Gastrocnemius medialis (tissue), 4 donors: ENCODE measurements at regions not wholly inside any gene's neighbourhood (a gene's known extent, or its start where the extent isn't known, plus 50 kb on each side); places are given as distances from the start of the nearest gene placed in this dataset.

Experiments used
- POLR2A ChIP-seq, 2 donors: fragments of 450-650 bp; IDR thresholded peaks; one replicate each; pipeline ENCODE4 v1.6.1; 2017; ENCODE audit warnings: antibody characterized with exemption in 2 of 2, mild to moderate bottlenecking in 2 of 2, moderate library complexity in 2 of 2
- TF ChIP-seq, protein P1 (sequence below), 5 experiments: fragments of 450-650 bp in 3 of 5; fragments of 200-600 bp in 2 of 5; sonication (generic) in 2 of 5; IDR thresholded peaks in 4 of 5; conservative IDR thresholded peaks in 1 of 5; 1 replicate in 4 of 5; 2 replicates in 1 of 5; pipeline ENCODE4 v1.5.1; 2016 to 2019; ENCODE audit warnings: antibody characterized with exemption in 5 of 5, mild to moderate bottlenecking in 3 of 5, moderate library complexity in 3 of 5

DNA sequence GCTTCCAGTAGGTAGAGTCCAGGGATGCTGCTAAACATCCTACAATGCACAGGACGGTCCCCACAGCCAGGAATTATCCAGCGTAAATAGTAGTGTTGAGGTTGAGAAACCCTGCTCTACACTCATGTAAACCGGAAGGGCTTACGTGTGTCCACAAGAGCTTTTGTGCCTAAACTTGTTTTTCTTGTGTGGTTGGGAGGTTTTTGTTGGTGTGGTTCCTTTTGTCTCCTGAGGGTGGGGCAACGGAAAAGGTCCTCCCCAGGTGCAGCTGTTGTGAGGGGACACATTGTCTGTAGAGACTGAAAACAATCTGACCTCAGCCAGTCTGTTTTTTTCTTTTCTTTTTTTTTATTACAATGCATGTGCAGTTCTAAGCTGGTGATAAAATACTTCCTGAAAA is 72.7 kb upstream of the MGAT5 start:
- TF ChIP-seq, protein P1, sequence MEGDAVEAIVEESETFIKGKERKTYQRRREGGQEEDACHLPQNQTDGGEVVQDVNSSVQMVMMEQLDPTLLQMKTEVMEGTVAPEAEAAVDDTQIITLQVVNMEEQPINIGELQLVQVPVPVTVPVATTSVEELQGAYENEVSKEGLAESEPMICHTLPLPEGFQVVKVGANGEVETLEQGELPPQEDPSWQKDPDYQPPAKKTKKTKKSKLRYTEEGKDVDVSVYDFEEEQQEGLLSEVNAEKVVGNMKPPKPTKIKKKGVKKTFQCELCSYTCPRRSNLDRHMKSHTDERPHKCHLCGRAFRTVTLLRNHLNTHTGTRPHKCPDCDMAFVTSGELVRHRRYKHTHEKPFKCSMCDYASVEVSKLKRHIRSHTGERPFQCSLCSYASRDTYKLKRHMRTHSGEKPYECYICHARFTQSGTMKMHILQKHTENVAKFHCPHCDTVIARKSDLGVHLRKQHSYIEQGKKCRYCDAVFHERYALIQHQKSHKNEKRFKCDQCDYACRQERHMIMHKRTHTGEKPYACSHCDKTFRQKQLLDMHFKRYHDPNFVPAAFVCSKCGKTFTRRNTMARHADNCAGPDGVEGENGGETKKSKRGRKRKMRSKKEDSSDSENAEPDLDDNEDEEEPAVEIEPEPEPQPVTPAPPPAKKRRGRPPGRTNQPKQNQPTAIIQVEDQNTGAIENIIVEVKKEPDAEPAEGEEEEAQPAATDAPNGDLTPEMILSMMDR (IDR thresholded peaks at IDR 0.05 in 4 of 5, conservative IDR thresholded peaks at IDR 0.05 in 1 of 5), result no peak
- no peak for TF ChIP-seq POLR2A (IDR thresholded peaks at IDR 0.05)
